B cell (primary cell): ENCODE measurements at regions not wholly inside any gene's neighbourhood (a gene's known extent, or its start where the extent isn't known, plus 50 kb on each side); places are given as distances from the start of the nearest gene placed in this dataset.

Experiments used
- EZH2 ChIP-seq: IDR thresholded peaks from 2 replicates; pipeline ENCODE4 v1.6.1; 2012; ENCODE audit warnings: borderline replicate concordance, low read depth, mild to moderate bottlenecking, moderate library complexity, low read length; ENCODE audit not compliant: insufficient read depth, poor library complexity, severe bottlenecking
- TF ChIP-seq, protein P1 (sequence below): fragments of 200-600 bp; IDR thresholded peaks from one replicate; pipeline ENCODE4 v1.8.0; 2022; ENCODE audit warnings: antibody characterized with exemption, mild to moderate bottlenecking

DNA sequence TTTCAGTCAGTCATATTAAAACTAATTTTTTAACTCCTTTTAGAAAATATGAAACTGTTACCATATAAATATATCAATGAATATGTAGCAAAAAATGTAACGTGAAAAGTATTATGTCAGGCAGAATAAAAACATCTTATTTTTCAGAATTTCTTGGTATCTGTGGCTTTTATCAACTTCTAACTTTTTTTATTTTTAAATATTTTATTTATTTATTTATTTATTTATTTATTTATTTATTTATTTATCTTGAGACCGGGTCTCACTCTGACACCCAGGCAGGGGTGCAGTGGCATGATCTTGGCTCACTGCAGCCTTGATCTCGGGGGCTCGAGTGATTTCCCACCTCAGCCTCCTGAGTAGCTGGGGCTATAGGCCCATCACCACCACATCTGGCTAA, 87.6 kb downstream of the C21orf91 start:
- TF ChIP-seq, protein P1, sequence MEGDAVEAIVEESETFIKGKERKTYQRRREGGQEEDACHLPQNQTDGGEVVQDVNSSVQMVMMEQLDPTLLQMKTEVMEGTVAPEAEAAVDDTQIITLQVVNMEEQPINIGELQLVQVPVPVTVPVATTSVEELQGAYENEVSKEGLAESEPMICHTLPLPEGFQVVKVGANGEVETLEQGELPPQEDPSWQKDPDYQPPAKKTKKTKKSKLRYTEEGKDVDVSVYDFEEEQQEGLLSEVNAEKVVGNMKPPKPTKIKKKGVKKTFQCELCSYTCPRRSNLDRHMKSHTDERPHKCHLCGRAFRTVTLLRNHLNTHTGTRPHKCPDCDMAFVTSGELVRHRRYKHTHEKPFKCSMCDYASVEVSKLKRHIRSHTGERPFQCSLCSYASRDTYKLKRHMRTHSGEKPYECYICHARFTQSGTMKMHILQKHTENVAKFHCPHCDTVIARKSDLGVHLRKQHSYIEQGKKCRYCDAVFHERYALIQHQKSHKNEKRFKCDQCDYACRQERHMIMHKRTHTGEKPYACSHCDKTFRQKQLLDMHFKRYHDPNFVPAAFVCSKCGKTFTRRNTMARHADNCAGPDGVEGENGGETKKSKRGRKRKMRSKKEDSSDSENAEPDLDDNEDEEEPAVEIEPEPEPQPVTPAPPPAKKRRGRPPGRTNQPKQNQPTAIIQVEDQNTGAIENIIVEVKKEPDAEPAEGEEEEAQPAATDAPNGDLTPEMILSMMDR = no peak
- no peak for TF ChIP-seq EZH2
